DLD1 (cell line): ENCODE measurements at regions not wholly inside any gene's neighbourhood (a gene's known extent, or its start where the extent isn't known, plus 50 kb on each side); places are given as distances from the start of the nearest gene placed in this dataset.

Experiments
- in situ Hi-C: cut with HindIII; loops from 2 replicates; pipeline ENCODE4 v1.10.0; 2017; ENCODE audit warnings: low sequenced_read_pairs

DNA sequence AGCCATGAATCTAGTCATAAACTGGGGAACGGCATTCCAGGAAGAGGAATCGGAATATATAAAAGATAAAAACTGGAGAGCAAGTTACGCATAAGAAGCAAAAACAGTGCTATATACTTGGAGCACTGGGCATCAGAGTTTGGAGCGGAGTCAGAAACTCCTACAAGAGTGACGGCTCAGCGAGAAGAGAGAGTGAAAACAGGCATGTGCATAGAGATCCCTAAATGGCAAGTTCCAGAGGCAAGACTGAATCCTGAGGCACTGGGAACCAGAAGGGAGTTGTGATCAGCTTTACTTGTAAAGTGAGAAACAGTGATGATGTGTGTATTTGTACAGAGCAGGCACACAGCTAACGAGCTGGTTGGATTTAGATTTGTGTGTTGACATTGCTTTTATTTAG, 514.4 kb upstream of the TNC start:
- in situ Hi-C loops = no loop called here

DNA sequence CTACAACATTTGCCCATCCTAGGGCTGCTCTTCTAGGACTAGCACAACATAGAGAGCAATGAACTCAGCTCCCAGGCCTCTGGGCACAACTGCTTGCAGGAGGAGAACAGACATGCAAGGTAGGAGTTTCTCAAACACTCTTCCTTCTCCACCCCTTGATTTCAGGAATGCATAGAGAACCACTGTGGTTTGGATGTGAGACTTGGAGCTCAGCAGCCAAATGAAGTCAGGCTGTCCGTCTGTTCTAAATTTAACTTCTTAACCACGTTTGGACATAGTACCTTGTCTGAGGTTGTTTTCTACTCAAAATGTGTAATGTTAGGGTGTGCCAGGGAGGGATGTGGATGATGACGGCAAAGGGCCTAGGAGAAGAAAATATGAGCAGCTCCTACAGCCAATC, 515.1 kb upstream of the TNC start:
- in situ Hi-C loops = no loop called here

DNA sequence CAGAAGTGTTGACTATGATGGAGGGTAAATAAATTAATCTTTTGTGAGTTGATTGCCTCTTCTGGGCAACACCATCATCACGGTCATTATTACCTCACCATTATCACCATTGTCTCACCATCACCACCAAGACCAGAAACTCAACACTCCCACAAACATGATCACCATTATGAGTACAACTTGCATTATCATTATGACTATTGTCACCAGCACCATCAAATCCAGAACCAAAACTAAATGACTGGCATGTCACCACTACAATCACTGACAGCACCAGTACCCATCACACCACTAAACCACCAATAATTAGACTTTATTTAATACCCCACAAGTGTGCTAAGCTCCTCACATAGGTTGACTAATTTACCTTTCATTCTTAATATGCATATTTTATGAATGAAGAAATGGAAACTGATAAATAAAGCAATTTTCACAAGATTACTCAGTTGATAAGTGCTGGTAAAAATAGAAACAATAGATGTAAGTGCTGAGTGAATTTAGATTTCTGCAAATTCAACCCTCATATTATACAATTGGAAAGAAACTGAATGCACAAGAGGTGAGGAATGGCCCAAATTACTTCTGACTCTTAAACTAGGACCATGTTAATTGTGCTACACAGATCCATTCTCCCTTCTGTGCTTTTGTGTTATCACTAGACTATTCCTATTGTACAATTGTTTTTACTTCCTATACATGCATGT, 517.8 kb upstream of the PAPPA start:
- in situ Hi-C loops = no loop called here

DNA sequence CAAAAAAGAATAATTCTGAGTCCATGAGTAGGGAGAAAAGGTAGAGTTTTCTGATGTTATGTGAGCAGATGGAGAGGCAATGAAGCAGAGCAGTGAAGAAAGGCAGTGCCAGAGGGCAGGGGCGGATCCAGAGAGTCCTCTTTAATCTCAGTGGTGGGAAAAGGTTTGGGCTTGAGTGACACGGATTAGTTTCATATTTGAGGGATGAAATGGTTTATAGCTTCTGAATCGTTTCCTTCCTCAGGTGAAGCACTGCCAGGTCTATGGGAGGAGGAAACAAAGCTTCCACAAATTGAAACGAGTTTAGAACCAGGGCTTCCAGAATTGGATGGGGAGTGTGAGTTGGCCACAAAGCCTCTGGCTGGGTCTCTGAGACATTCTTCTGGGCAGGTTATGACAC, 517.0 kb upstream of the PAPPA start:
- in situ Hi-C loops = no loop called here

DNA sequence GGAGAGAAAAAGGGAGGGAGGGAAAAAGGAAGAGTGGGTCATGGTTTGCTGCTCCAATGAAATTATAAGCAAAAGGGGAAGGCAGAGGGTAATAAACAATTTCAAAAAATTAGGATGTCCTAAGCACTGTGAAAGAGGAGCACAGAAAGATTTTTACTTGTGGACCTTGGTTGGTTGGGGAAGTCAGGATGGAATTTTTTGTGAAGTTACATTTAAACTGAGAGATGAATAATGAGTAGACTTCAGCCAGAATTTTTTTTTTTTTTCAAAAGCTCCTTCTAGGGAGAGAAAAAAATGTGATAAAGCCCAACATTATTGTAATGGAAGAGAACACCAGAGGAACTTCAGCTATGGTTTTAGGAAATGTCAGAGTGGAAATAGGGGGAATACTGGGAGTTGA, 515.9 kb upstream of the PAPPA start:
- in situ Hi-C loops = no loop called here

DNA sequence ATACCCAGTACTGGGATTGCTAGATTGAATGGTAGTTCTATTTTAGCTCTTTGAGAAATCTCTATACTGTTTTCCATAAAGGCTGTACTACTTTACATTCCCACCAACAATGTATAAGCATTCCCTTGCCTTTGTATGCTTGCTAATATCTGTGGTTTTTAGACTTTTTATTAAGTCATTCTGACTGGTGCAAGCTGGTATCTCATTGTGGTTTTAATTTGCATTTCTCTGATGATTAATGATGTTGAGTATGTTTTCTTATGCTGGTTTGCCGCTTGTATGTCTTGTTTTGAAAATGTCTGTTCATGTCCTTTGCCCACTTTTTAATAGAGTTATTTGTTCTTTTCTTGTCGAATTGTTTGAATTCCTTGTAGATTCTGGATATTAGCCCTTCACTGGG, 512.7 kb upstream of the PAPPA start:
- in situ Hi-C loops = no loop called here

DNA sequence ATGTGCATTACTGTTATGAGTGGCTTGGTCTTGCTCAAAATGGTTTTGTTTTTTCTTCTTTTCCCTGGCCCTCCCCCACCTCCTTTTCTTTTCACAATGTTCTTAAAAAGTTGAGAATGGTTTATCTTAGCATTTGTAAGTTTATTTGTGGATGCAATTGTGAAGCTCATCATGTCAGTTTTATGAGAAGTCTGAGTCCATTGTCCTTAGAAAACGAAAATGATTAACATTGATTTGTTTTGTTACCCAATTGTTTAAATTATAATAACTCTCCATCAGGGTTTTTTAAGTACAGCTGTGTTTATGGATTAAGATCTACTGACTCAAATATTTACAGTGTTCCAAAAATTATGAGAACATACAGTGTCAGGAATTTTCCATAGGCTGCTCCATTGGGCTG, 511.3 kb upstream of the PAPPA start:
- in situ Hi-C loops = no loop called here

DNA sequence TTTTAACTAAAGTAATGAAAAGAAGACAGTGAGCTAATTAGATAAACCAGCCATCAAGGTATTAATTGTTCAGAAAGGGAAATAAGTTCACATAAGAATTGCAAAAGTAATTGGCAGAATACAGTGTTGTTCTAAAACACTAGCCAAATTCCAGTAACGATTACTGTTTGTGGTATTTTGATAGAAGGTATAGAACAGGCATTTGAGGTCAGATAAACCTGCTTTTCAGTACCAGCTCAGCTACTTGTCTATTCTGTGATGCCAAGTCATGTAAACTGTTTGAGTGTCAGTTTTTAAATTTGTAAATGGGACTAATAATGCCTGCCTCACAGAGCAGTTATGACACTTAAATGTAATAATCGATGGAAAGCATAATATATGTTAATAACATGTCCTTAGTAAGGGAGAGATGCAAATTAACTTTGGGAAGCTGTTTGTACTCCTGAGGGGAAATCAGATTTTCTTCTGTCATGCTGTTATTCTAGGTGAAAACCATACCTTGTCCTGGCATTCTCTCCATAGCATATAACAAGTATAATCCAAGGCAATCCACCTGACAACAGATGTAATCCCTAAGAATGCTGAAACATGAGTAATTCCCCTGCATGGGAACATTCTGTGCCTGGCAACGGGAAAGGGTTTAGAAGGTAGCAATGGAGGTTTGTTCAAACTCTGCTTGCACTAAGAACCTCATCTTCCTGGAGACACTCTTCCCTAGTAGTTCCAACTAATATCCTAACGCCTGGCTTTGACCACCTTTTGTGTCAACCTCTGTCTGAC, 509.5 kb upstream of the PAPPA start:
- in situ Hi-C loops = no loop called here

DNA sequence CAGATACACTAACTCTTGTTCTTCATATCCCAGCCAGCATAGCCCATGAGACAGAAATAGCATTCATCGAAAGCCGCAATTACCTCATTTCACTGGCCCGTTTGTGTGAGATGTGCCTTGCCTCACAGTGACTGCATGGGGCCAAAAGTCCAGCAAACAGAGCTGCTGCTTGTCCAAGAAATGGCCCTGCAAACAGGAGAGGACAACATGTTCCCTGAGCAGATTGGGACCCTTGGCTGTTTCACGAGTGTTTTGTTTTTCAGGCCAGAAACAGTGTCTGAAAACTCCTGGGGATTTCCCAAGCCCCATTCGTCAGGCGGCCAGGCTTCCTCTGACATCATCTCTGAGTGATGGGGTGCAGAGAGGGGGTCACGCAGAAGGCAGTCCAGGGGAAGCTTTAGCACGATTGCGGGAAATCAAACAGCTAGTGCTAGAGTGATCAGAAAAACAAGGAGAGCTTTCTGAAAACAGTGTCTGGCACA, 503.6 kb upstream of the PAPPA start:
- in situ Hi-C loops = no loop called here

DNA sequence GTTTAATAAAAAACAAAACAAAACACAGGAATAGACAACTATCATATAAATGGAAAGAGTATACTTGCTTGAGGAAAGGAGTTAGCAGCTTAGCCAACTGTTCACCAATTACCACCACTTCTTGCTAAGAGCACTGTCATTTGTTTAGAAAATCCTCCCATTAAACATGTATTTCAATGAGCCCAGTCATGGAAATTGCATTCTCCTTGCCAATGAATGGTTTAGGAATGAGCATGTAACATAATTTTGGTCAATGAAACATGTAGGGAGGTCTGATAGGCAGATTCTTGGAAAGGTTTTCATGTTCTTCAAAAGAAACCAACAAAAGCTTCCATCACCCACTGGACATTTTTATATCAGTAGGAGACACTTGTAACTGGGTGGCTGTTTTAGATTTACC, 502.8 kb upstream of the PAPPA start:
- in situ Hi-C loops = no loop called here

DNA sequence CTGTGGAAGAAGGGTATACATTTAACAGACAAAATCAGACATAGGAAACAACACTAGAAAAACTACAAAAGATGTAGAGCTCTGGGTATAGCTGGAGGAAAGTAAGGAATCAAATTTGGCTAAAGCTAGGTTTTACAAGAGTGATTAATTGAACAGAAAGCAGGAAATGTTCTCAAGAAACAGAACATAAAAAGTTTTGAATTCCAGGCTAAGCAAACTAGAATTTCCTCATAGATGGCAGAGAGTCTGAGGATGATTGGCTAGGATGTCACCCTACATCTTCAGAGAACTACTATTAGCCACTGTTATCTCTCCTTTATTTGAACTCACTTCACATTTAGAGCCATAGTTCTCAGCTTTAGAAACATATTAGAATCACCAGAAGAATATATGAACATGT, 502.1 kb upstream of the PAPPA start:
- in situ Hi-C loops = no loop called here

DNA sequence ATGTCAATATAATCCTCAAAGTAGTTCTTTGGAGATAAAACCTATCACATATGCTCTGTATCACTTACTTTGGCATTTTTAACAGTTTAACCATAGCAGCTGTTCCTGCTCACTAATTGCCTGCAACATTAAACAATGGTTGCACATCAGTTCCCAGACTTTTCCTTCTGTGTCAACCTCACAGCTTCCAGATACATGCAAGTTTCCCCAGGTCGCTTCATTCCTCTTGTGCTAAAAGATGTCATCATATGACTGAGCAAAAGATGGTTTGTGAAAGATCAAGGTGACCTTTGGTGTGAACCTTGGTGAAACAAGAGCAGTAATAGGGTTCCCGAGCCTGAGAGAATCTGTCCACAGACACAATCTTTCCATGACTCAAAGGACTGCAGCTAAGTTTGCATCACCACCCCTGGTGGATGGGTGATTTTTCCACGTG, 500.4 kb upstream of the PAPPA start:
- in situ Hi-C loops = no loop called here

DNA sequence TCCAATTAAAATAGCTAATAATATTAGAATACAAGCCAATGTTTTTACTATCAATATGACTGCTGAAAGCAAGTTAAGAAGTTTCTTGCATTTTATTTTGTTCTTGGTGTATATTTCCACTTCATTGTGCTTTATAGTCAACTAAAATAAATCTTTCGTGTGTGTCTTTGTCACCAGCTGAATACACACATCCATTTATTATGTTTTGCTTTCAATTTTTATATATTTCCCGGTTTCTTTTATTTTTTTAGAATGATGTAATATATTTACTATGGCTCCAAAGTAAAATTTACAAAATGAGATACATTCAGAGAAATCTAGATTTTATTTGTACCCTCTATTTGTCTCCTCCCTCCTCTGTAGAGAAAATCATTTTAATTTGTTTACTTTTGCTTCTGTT, 495.9 kb upstream of the PAPPA start:
- in situ Hi-C loops = no loop called here

DNA sequence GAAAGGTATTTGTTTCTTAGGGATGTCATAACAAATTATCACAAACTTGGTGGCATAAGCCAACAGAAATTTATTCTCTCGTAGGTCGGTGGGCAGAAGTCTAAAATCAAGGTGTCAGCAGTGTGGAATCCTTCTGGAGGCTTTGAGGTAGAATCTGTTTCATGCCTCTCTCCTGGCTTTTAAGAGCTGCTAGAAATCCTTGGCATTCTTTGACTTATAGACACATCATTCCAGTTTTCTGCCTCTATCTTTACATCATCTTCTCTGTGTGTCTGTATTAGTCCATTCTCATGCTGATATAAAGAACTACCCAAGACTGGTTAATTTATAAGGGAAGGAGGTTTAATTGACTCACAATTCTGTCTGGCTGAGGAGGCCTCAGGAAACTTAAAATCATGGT, 488.1 kb upstream of the PAPPA start:
- in situ Hi-C loops = no loop called here

DNA sequence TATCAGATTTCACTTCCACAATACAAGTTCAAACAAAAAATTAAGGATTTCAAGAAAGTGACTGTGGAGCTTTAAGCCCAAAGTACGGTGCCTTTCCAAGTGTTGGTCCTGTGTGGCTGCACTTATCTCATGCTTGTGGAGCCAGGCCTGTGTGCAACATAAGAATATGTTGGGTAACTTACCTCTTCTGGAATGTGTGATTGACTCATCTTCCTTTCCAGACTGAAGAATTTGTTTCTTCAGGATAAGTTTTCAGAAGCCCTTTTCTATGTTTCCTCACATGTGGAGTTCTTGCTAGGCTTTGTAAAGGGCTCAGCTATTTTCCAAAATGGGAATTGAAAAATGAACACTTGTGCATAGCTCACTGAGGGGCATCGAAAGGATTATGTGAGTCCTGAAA, 485.1 kb upstream of the PAPPA start:
- in situ Hi-C loops = no loop called here

DNA sequence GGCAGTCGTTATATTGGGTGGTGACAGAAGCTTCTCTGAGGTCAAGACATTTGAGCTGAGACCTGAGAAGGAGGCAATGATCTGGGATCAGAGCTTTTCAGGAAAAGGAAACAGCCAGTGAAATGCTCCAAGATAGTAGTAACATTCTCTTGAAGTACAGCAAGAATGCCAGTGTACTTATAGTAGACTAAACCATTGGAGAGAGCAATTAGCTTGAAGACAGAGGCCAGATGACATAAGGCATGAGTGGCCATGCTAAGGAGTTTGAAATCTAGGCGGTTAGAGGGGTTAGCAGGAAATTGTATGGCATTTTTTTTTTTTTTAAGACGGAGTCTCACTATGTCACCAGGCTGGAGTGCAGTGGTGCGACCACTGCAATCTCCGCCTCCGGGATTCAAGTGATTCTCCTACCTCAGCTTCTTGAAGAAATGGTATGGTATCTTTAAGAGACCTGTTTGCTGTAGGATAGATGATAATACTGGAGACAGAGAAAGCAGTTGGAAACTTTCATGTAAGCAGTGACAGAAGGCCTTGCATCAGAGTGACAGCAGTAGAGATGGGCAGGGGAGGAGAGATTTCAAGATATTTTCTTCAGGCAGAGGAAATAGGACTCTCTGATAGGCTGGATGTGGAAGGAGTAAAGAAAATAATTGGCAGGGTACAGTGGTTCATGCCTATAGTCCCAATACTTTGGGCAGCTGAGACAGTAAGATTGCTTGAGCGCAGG, 482.2 kb upstream of the PAPPA start:
- in situ Hi-C loops = no loop called here

DNA sequence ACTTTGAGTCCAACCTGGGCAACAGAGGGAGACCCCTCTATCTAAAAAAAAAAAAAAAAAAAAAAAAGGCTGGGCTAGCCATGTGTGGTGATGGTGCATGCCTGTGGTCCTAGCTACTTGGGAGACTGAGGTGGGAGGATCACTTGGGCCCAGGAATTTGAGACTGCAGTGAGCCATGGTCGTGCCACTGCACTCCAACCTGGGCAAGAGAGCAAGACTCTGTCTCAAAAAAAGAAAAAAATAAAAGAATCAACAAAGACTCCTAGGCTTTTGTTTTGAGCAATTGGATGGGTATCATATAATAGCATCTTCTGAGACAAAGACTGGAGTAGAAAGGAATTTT, 481.7 kb upstream of the PAPPA start:
- in situ Hi-C loops = no loop called here

DNA sequence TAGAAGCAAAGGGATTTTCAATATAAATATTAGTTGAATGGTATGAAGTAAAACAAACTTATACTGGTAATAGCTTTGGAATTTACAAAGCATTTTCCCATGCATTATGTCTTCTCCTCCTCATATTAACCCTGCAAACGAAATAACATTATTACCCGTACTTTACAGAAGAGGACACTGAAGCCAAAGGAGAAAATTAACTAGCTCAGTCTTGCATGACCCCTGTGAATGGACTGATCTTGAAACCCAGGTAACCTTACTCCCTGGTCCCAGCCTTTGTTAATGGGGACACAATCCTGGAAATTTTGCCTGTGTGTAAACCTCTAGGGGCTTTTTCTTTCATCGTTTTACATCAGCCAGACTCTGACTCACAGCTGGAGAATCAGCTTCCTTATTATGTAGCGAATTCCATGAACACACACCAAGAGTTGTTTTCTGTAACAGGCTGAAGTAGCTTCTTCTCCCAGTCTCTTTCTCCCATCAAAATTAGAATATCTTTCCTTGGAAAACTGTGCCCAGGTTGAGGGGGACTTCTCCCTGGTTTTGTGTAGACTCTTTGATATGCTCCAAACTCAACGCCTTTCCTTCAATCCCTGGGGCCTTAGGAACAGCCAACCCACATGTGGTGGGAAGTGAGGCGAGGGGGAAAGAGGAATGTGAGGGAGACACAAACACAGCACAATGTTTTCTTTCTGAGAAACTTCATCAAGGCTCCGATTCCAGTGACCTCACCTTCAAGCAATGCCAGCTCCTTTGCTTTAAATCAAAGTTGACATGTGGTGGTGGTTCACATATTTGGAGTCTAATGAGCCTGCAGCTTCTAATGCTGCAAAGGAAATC, 480.9 kb upstream of the PAPPA start:
- in situ Hi-C loops = no loop called here

DNA sequence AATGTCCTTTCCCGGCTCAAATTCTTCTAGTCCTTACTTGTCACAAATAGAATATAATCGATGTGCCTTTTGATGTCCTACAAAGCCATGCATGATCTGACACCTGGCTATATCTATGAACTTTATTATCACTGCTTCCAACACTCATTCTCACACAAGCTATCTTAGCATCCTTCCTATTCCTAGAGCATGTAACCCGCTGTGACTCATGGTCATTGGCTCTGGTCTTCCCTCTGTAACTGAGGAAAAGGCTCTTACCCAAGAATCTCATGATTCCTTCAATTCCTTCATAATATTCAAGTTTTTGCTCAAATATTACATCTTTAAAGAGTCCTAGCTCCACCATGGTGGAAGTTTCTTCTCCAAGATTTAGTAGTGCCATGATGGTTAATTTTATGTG, 480.0 kb upstream of the PAPPA start:
- in situ Hi-C loops = no loop called here

DNA sequence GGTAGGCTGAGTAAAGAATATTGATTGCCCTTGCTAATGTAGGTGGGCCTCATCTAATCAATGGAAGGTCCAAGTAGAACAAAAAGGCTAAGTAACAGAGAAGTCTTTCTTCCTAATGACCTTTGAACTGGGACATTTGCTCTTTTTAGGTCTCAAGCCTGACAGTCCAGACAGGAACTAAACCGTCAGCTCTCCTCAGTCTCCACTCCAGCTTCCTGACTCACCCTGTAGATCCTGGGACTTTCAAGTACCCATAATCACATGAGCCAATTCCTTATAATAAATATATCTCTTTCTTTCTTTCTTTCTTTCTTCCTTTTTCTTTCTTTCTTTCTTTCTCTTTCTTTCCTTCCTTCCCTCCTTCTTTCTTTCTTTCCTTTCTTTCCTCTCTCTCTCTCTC, 479.5 kb upstream of the PAPPA start:
- in situ Hi-C loops = no loop called here

DNA sequence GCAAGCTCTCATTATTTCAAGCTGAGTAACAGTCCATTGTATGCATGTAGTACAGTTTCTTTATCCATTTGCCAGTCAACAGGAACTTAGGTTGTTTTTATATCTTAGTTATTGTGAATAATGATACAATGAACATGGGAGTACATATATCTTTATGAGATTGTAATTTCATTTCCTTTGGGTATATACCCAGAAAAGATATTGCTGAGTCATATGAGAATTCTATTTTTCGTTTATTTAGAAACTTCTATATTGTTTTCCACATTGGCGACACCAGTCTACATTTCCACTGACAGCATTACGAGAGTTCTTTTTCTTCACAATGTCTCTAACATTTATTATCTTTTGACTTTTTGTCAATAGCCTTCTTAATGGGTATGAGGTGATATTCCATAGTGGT, 477.8 kb upstream of the PAPPA start:
- in situ Hi-C loops = no loop called here
